ENCODE measurements at regions not wholly inside any gene's neighbourhood (a gene's known extent, or its start where the extent isn't known, plus 50 kb on each side); places are given as distances from the start of the nearest gene placed in this dataset.

DNA sequence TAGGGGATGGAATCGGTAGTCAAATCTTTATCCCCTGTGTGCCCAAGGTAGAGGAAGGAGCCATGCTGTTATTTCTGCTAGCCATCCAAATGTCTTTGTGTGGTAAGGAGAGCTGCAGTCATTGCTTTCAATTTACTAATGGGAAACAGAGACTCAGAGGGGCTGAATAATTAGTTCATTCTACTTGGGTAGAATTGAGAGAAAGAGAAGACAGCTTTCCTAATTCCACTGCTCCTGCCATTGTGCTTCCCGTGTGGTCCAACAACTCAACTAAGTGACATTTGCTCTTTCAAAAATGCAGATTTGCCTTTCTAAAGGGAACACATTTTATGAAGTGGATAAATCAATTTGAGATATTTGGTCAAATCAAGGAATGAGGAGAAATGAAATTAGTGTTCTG, 136.1 kb downstream of the AQP4 start:
- intact Hi-C loops (cut with DNase I; ENCODE audit: low total_unique reads) = no loop called here
- Histone ChIP-seq H3K4me3 (no peak overlapping the region), H3K27me3 (no peaks in the 10 kb centered on the region), H3K9me3 (no peaks in the 10 kb centered on the region), H3K36me3 (no peaks in the 10 kb centered on the region), H3K4me1 (no peaks in the 10 kb centered on the region), H3K27ac (no peak overlapping the region)
- DNase-seq = no peak
- TF ChIP-seq, protein P1, sequence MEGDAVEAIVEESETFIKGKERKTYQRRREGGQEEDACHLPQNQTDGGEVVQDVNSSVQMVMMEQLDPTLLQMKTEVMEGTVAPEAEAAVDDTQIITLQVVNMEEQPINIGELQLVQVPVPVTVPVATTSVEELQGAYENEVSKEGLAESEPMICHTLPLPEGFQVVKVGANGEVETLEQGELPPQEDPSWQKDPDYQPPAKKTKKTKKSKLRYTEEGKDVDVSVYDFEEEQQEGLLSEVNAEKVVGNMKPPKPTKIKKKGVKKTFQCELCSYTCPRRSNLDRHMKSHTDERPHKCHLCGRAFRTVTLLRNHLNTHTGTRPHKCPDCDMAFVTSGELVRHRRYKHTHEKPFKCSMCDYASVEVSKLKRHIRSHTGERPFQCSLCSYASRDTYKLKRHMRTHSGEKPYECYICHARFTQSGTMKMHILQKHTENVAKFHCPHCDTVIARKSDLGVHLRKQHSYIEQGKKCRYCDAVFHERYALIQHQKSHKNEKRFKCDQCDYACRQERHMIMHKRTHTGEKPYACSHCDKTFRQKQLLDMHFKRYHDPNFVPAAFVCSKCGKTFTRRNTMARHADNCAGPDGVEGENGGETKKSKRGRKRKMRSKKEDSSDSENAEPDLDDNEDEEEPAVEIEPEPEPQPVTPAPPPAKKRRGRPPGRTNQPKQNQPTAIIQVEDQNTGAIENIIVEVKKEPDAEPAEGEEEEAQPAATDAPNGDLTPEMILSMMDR (IDR thresholded peaks at IDR 0.05) = no peak

DNA sequence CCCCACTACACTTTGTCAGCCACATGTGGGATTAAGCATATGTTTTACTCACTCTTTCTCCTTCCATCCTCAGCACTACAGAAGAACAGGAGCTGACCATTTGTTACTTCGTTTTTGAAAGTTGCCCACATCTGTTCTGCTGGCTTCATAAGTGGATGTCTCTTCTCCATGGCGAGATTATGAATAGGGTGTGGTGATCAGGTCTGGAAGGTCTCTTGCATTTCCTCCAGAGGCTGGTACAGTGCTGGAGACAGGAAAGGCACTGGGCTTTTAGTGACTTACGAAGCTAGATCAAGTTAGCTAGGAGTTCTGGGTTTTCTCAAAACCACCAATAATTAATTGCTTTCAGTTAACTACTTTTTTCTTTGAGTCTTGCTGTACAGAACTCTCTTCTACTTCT, 136.5 kb downstream of the AQP4 start:
- no peak for DNase-seq
- Histone ChIP-seq H3K4me1 (no peaks in the 10 kb centered on the region), H3K27ac (no peak overlapping the region), H3K27me3 (no peaks in the 10 kb centered on the region), H3K4me3 (no peak overlapping the region), H3K36me3 (no peaks in the 10 kb centered on the region), H3K9me3 (no peaks in the 10 kb centered on the region)
- intact Hi-C loops (cut with DNase I; ENCODE audit: low total_unique reads) = no loop called here
- TF ChIP-seq, protein P1 (IDR thresholded peaks at IDR 0.05) = no peak

DNA sequence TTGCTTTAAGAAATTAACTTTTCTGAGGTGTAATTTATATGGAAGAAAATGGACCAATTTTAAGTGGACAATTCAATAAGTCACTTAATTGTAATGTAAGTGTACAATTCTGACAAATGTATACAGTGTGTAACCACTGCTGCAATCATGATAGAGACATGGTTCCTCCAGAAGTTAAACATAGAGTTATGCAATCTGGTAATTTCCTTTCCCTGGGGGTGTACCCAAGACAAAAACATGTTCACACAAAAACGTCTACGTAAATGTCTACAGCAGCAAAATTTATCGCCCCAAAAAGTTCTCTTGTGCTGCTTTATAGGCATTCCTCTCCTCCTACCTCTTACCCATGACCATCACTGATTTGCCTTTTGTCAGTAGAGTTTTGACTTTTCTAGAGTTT, 141.5 kb downstream of the AQP4 start:
- Histone ChIP-seq H3K36me3 (no peaks in the 10 kb centered on the region), H3K27me3 (no peaks in the 10 kb centered on the region), H3K4me1 (no peaks in the 10 kb centered on the region), H3K27ac (no peak overlapping the region), H3K4me3 (no peak overlapping the region), H3K9me3 (no peaks in the 10 kb centered on the region)
- DNase-seq = no peak
- intact Hi-C loops (cut with DNase I; ENCODE audit: low total_unique reads) = no loop called here
- TF ChIP-seq, protein P1 (IDR thresholded peaks at IDR 0.05) = no peak

DNA sequence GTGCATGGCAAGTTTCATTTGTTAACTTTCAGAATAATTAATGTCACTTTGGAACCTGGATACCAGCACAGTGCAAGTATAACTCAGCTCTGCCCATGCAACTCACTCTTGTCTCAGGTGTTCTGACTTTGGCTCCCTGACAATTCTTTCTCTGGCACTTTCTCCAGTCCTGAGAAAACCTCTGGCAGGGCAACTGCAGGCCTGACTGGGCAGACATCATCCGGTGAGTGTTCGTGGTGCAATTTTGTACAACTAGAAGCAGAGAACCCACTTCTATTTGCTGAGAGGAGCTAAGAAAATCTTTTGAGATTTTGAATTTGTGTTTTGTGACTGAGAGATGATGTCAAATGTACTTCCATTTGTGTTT, 143.0 kb downstream of the AQP4 start:
- intact Hi-C loops (cut with DNase I; ENCODE audit: low total_unique reads) = no loop called here
- Histone ChIP-seq H3K27ac (no peak overlapping the region), H3K4me3 (no peak overlapping the region)

DNA sequence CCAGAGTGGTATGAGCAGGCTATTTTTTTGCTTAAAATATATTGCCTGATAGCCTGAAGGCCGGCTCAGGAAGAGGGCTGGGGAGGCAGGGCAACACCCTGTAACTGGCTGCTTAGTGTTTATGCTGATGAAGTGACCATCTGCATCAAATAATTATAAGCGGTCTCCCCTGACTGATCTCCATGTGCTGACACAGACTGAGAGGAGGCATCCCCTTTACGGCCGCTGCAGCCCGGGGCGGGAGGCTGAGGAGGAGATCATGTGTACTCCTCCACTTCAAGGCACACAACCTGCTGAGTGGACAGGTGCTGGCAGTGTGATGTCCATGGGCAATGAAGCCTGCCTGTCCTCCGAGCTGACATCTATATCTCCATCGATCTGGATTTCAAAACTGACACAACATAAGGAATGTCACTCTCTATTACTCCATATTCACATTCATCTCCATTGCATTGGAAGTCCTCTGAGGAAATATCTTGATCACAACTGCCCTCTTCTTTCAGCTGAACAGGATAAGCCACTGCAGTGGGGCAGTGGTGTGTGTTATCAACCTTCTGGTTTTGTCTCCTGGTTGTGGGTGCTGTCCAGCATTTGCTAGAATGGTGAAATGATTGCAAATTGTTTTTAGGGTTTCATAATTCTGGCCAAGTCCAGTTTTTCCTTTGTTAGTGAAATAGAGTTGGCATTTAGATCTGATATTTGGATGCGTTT, 143.5 kb downstream of the AQP4 start:
- H3K27ac ChIP-seq = no peak overlapping the region
- TF ChIP-seq, protein P1 (IDR thresholded peaks at IDR 0.05) = no peak
- no peak for DNase-seq
- H3K4me3 ChIP-seq = no peak overlapping the region
- H3K36me3 ChIP-seq = no peaks in the 10 kb centered on the region
- no peaks in the 10 kb centered on the region for H3K9me3 ChIP-seq
- no peaks in the 10 kb centered on the region for H3K27me3 ChIP-seq
- no peaks in the 10 kb centered on the region for H3K4me1 ChIP-seq
- intact Hi-C loops (cut with DNase I; ENCODE audit: low total_unique reads) = no loop called here

More for the DNA sequence above, 143.0 kb downstream of the AQP4 start:
- Histone ChIP-seq H3K36me3 (no peaks in the 10 kb centered on the region), H3K9me3 (no peaks in the 10 kb centered on the region), H3K27me3 (no peaks in the 10 kb centered on the region), H3K4me1 (no peaks in the 10 kb centered on the region)
- no peak for DNase-seq
- TF ChIP-seq, protein P1 (IDR thresholded peaks at IDR 0.05) = no peak

DNA sequence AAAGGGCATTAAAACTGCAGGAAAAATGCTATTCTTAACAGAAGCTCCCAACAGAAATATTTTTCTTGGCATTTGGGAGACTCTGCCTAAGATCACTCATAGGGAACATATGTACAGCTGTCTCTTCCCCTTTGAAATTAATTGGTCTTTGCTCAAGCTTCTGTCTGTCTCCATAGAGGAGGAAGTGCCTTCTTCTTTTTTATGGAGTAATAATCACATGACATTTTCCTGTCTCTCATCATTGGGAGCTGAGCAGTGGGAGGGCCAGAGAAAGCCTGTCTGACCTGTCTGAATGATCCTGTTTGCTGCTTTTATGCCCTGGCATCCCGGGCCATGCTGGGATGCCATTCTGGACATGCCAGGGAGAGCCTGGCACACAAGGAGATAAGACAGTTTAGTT, 145.6 kb downstream of the AQP4 start:
- intact Hi-C loops (cut with DNase I; ENCODE audit: low total_unique reads) = no loop called here

More for the DNA sequence above, 145.6 kb downstream of the AQP4 start:
- Histone ChIP-seq H3K27me3 (no peaks in the 10 kb centered on the region), H3K36me3 (no peaks in the 10 kb centered on the region), H3K4me1 (no peaks in the 10 kb centered on the region), H3K9me3 (no peaks in the 10 kb centered on the region), H3K27ac (no peak overlapping the region), H3K4me3 (no peak overlapping the region)
- TF ChIP-seq, protein P1 (IDR thresholded peaks at IDR 0.05) = no peak
- no peak for DNase-seq
